K562 (cell line): ENCODE measurements at regions not wholly inside any gene's neighbourhood (a gene's known extent, or its start where the extent isn't known, plus 50 kb on each side); places are given as distances from the start of the nearest gene placed in this dataset.

Source experiments
- EGR1 ChIP-seq: fragments of 450-650 bp; conservative IDR thresholded peaks from 2 replicates; pipeline ENCODE4 v1.6.1; 2017; ENCODE audit warnings: mild to moderate bottlenecking
- ID3 ChIP-seq, 2 experiments: fragments of 250-450 bp in 1 of 2; fragments of 450-650 bp in 1 of 2; sonication (Bioruptor Pico) in 1 of 2; IDR thresholded peaks; 2 replicates each; pipeline versions ENCODE4 v1.6.1 to v1.8.0; 2016 to 2021; ENCODE audit warnings: mild to moderate bottlenecking in 2 of 2, moderate library complexity in 2 of 2, missing compliant biosample characterization in 1 of 2, missing genetic modification characterization in 1 of 2
- MYNN ChIP-seq, 2 experiments: sonication (generic); formaldehyde crosslinking in 1 of 2; IDR thresholded peaks; 2 replicates each; pipeline versions ENCODE4 v1.5.0 to v1.6.1; 2016 to 2020; ENCODE audit warnings: antibody characterized with exemption in 1 of 2, missing genetic modification reagents in 1 of 2
- RAD21 ChIP-seq, 2 experiments: fragments of 250-450 bp in 1 of 2; fragments of 450-650 bp in 1 of 2; sonication (Bioruptor Pico) in 1 of 2; formaldehyde crosslinking in 1 of 2; IDR thresholded peaks in 1 of 2; conservative IDR thresholded peaks in 1 of 2; 2 replicates each; pipeline versions ENCODE4 v1.4.0 to v1.8.0; 2020 to 2022; ENCODE audit warnings: mild to moderate bottlenecking in 2 of 2, moderate library complexity in 1 of 2
- RBM39 ChIP-seq: fragments of 200-400 bp; formaldehyde crosslinking; optimal IDR thresholded peaks from 2 replicates; pipeline ENCODE3; 2018; ENCODE audit warnings: low read depth, low read length
- ZNF318 ChIP-seq, 2 experiments: fragments of 450-650 bp; IDR thresholded peaks; 2 replicates each; pipeline ENCODE4 v1.6.1; 2016; ENCODE audit warnings: mild to moderate bottlenecking in 2 of 2, borderline replicate concordance in 1 of 2, low read depth in 1 of 2, moderate library complexity in 1 of 2
- ZNF639 ChIP-seq, 2 experiments: fragments of 200-800 bp in 1 of 2; sonication (Bioruptor generic) in 1 of 2; sonication (generic) in 1 of 2; formaldehyde crosslinking in 1 of 2; IDR thresholded peaks in 1 of 2; conservative IDR thresholded peaks in 1 of 2; 2 replicates each; pipeline versions ENCODE4 v1.5.0 to v1.6.1; 2016 to 2020; ENCODE audit warnings: missing compliant biosample characterization in 1 of 2, missing genetic modification characterization in 1 of 2, missing genetic modification reagents in 1 of 2

- no peak for TF ChIP-seq ID3 (CRISPR knock-in tag; IDR thresholded peaks at IDR 0.05)
- no peak for TF ChIP-seq ID3 (tag; IDR thresholded peaks at IDR 0.05)
- TF ChIP-seq EGR1: no peak
- TF ChIP-seq ZNF318 (IDR thresholded peaks at IDR 0.05; ENCODE audit: borderline replicate concordance in 1 of 2, low read depth in 1 of 2): no peak
- no peak for TF ChIP-seq ZNF639 (CRISPR knock-in tag; conservative IDR thresholded peaks at IDR 0.05 in 1 of 2, IDR thresholded peaks at IDR 0.05 in 1 of 2)
- no peak for TF ChIP-seq MYNN (IDR thresholded peaks at IDR 0.05)
- no peak for TF ChIP-seq MYNN (CRISPR knock-in tag; IDR thresholded peaks at IDR 0.05)
- no peak for TF ChIP-seq RBM39
- no peak for TF ChIP-seq RAD21 (CRISPR knock-in tag; conservative IDR thresholded peaks at IDR 0.05 in 1 of 2, IDR thresholded peaks at IDR 0.05 in 1 of 2)
These were observed 274.9 kb upstream of the NR5A2 start for GRCh38 chr1:199752688-199753027.
